Natural killer cell (primary cell): ENCODE measurements at regions not wholly inside any gene's neighbourhood (a gene's known extent, or its start where the extent isn't known, plus 50 kb on each side); places are given as distances from the start of the nearest gene placed in this dataset.

ENCODE experiments used
- ATAC-seq, 3 donors: fragments of 150-1000 bp in 2 of 3; fragments of 200-7000 bp in 1 of 3; cut with Tn5 transposase; 1 replicate in 1 of 3; 2 replicates in 2 of 3; pipeline ENCODE4 v1.10.0; 2021; ENCODE audit warnings: mild to moderate bottlenecking in 2 of 3, moderate library complexity in 2 of 3
- DNase-seq, 2 donors: peaks; one replicate each; pipeline versions ENCODE4 v3.0.0 to v3.0.0-alpha.2; 2013 to 2021; ENCODE audit warnings: mixed read lengths in 1 of 2
- H3K27ac ChIP-seq: one replicate; pipeline ENCODE4 v1.5.1; 2013; ENCODE audit warnings: mild to moderate bottlenecking, low read length
- H3K27me3 ChIP-seq: one replicate; pipeline ENCODE4 v1.6.1; 2013; ENCODE audit warnings: low read length; ENCODE audit not compliant: control insufficient read depth, insufficient read depth
- H3K36me3 ChIP-seq: one replicate; pipeline ENCODE4 v1.6.1; 2013; ENCODE audit warnings: low read length; ENCODE audit not compliant: control insufficient read depth, insufficient read depth
- H3K4me1 ChIP-seq: one replicate; pipeline ENCODE4 v1.6.1; 2013; ENCODE audit warnings: low read length; ENCODE audit not compliant: control insufficient read depth, insufficient read depth
- H3K4me3 ChIP-seq: one replicate; pipeline ENCODE4 v1.5.1; 2013; ENCODE audit warnings: low read length
- H3K9me3 ChIP-seq: one replicate; pipeline ENCODE4 v1.6.1; 2013; ENCODE audit warnings: low read length; ENCODE audit not compliant: control insufficient read depth, insufficient read depth
- H3K27ac Mint-ChIP-seq, 2 donors: one replicate each; pipeline ENCODE4 v1.8.0; 2022; ENCODE audit warnings: mild to moderate bottlenecking in 2 of 2, mixed read lengths in 2 of 2, moderate library complexity in 1 of 2
- H3K27me3 Mint-ChIP-seq, 2 donors: one replicate each; pipeline ENCODE4 v1.8.0; 2022; ENCODE audit warnings: low read depth in 2 of 2, mixed read lengths in 2 of 2
- H3K36me3 Mint-ChIP-seq: one replicate; pipeline ENCODE4 v1.8.0; 2022; ENCODE audit warnings: mixed read lengths
- H3K4me1 Mint-ChIP-seq, 2 donors: one replicate each; pipeline ENCODE4 v1.8.0; 2022; ENCODE audit warnings: mixed read lengths in 2 of 2
- H3K4me3 Mint-ChIP-seq: one replicate; pipeline ENCODE4 v1.8.0; 2022; ENCODE audit warnings: mild to moderate bottlenecking, moderate library complexity, mixed read lengths
- H3K9me3 Mint-ChIP-seq, 2 donors: one replicate each; pipeline ENCODE4 v1.8.0; 2022; ENCODE audit warnings: mixed read lengths in 2 of 2
- CTCF ChIP-seq: fragments of 200-600 bp; IDR thresholded peaks from one replicate; pipeline ENCODE4 v1.8.0; 2022; ENCODE audit warnings: antibody characterized with exemption
- WGBS: methylation state at CpG from one replicate; pipeline ENCODE4 v1.1.7; 2013; ENCODE audit warnings: missing lambda C conversion rate; ENCODE audit not compliant: insufficient coverage; 5-methylcytosine and 5-hydroxymethylcytosine counted together
- intact Hi-C: fragments of 100-400 bp; cut with micrococcal nuclease; formaldehyde crosslinking; loops from one replicate; pipeline ENCODE4 v1.14.2; 2022

GRCh38 chr6:144344646-144345045 lies 59.5 kb downstream of the UTRN start:
- ATAC-seq, result peak; percentile 52 to 70 (median 53)
- WGBS, result 0% methylated on average over 4 of the region's 5 CpGs

GRCh38 chr6:144345451-144345850 lies 60.3 kb downstream of the UTRN start:
- Mint-ChIP-seq H3K4me1 (peaks cover 80 to 92% of the 10 kb centered on the region in 2 donors), H3K27me3 (no peaks in the 10 kb centered on the region)
- peak overlapping the region; percentile 57 for H3K4me3 ChIP-seq

More at GRCh38 chr6:144344646-144345045, 59.5 kb downstream of the UTRN start:
- H3K27ac ChIP-seq, result peak overlapping the region; percentile 83
- H3K4me3 Mint-ChIP-seq, result peak overlapping the region; percentile 98
- TF ChIP-seq CTCF, result no peak
- H3K4me1 Mint-ChIP-seq, result peaks cover 78 to 90% of the 10 kb centered on the region in 2 donors
- peaks cover 5% of the 10 kb centered on the region for H3K36me3 Mint-ChIP-seq
- no peaks in the 10 kb centered on the region for H3K27me3 Mint-ChIP-seq
- H3K27ac Mint-ChIP-seq, result peak overlapping the region; percentile 90 to 99
- H3K4me3 ChIP-seq, result peak overlapping the region; percentile 57
- peaks cover 66% of the 10 kb centered on the region for H3K4me1 ChIP-seq
- peak in 1 of 2 donors; percentile 73 for DNase-seq
- no peaks in the 10 kb centered on the region for H3K9me3 ChIP-seq
- intact Hi-C loops, result loop anchor here (1.0 to 5.0 kb wide), 5 partner anchors 10 to 127 kb away; no protein-coding TSS in a partner anchor
- no peaks in the 10 kb centered on the region for H3K36me3 ChIP-seq
- H3K27me3 ChIP-seq, result no peaks in the 10 kb centered on the region
- no peaks in the 10 kb centered on the region for H3K9me3 Mint-ChIP-seq

DNA sequence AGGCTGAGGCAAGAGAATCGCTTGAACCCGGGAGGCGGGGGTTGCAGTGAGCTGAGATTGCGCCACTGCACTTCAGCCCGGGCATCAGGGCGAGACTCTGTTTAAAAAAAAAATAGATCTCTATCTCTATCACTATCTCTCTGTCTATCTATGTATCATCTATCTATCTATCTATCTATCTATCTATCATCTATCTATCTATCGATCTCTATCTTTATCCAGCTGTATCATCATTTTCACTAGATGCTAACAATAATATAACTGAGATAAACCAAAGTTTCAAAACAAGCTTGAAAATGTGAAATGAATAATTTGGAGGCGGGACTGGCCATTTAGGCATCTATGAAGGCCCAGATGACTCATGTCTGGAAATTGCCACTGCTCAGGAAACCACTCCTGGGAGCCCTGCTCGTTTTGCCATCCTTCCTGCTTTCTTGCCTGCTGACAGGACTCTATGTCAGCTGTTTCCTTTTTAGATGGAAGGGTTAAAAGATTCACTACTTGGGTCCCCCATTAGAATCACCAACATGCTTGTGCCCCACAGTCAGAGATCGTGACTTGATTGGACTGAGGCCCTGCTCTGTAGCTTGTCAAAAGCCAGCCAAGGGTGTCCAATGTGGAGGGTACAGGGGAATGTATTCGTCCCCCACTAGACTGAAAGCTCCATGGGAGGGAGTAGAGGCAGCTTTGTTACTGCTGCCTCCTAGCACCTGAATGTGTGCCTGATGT lies 61.7 kb downstream of the UTRN start:
- 59% methylated on average over 11 of the region's 11 CpGs for WGBS
- Histone ChIP-seq H3K27ac (peak overlapping the region; percentile 63), H3K4me1 (peaks cover 75% of the 10 kb centered on the region), H3K4me3 (no peak overlapping the region), H3K9me3 (no peaks in the 10 kb centered on the region), H3K36me3 (no peaks in the 10 kb centered on the region), H3K27me3 (no peaks in the 10 kb centered on the region)
- Mint-ChIP-seq H3K27me3 (no peaks in the 10 kb centered on the region), H3K4me1 (peaks cover 80 to 92% of the 10 kb centered on the region in 2 donors), H3K36me3 (peaks cover 5% of the 10 kb centered on the region), H3K4me3 (peak overlapping the region; percentile 98), H3K27ac (peak overlapping the region; percentile 90 to 99), H3K9me3 (no peaks in the 10 kb centered on the region)
- no peak for TF ChIP-seq CTCF
- intact Hi-C loops, result loop anchor here (2.0 kb wide), 1 partner anchor 14 kb away; no protein-coding TSS in a partner anchor
- ATAC-seq (no peak), DNase-seq (peak in 1 of 2 donors; percentile 48)

More at GRCh38 chr6:144345451-144345850, 60.3 kb downstream of the UTRN start:
- Mint-ChIP-seq H3K4me3 (peak overlapping the region; percentile 98), H3K36me3 (peaks cover 5% of the 10 kb centered on the region), H3K9me3 (no peaks in the 10 kb centered on the region), H3K27ac (peak overlapping the region; percentile 90 to 99)
- DNase-seq (no peak), ATAC-seq (no peak)
- H3K36me3 ChIP-seq, result no peaks in the 10 kb centered on the region
- TF ChIP-seq CTCF, result no peak
- H3K27ac ChIP-seq, result peak overlapping the region; percentile 83
- H3K4me1 ChIP-seq, result peaks cover 70% of the 10 kb centered on the region
- no peaks in the 10 kb centered on the region for H3K9me3 ChIP-seq
- H3K27me3 ChIP-seq, result no peaks in the 10 kb centered on the region
- intact Hi-C loops, result loop anchor here (2.0 kb wide), 1 partner anchor 41 kb away; no protein-coding TSS in a partner anchor
- WGBS, result 80% methylated on average over 4 of the region's 4 CpGs
